GM19351 (cell line): ENCODE measurements at regions not wholly inside any gene's neighbourhood (a gene's known extent, or its start where the extent isn't known, plus 50 kb on each side); places are given as distances from the start of the nearest gene placed in this dataset.

ENCODE experiments used
- ATAC-seq: cut with Tn5 transposase; IDR thresholded peaks from one replicate; pipeline ENCODE4 v1.9.1; 2021; ENCODE audit warnings: mild to moderate bottlenecking, moderate library complexity; ENCODE audit not compliant: unreplicated experiment

GRCh38 chr5:169450464-169450863 lies 133.1 kb upstream of the SPDL1 start:
- no peak for ATAC-seq

GRCh38 chr5:169448826-169449225 lies 134.7 kb upstream of the SPDL1 start:
- ATAC-seq = no peak

- ATAC-seq = no peak
Measured at GRCh38 chr5:169445191-169445590, 138.4 kb upstream of the SPDL1 start.

GRCh38 chr5:169442913-169443784 lies 140.4 kb upstream of the SPDL1 start:
- no peak for ATAC-seq

- ATAC-seq = no peak
Measured at GRCh38 chr5:169442403-169442874, 141.1 kb upstream of the SPDL1 start.

- ATAC-seq = no peak
Measured at GRCh38 chr5:169440107-169440705, 139.3 kb upstream of the SLIT3 start.

GRCh38 chr5:169439362-169439761 lies 138.4 kb upstream of the SLIT3 start:
- ATAC-seq = no peak

- no peak for ATAC-seq
Measured at GRCh38 chr5:169435506-169436229, 134.7 kb upstream of the SLIT3 start.

GRCh38 chr5:169433221-169433651 lies 132.3 kb upstream of the SLIT3 start:
- ATAC-seq = no peak

GRCh38 chr5:169431386-169431785 lies 130.4 kb upstream of the SLIT3 start:
- ATAC-seq = no peak

GRCh38 chr5:169430671-169431070 lies 129.7 kb upstream of the SLIT3 start:
- ATAC-seq = no peak

- ATAC-seq = no peak
Measured at GRCh38 chr5:169429044-169429443, 128.1 kb upstream of the SLIT3 start.

GRCh38 chr5:169426784-169427183 lies 125.8 kb upstream of the SLIT3 start:
- ATAC-seq = no peak

- ATAC-seq = no peak
Measured at GRCh38 chr5:169424670-169425378, 123.9 kb upstream of the SLIT3 start.

GRCh38 chr5:169424279-169424655 lies 123.3 kb upstream of the SLIT3 start:
- no peak for ATAC-seq

- ATAC-seq = no peak
Measured at GRCh38 chr5:169423580-169424278, 122.8 kb upstream of the SLIT3 start.

- ATAC-seq = no peak
Measured at GRCh38 chr5:169422087-169422486, 121.1 kb upstream of the SLIT3 start.

- ATAC-seq = no peak
Measured at GRCh38 chr5:169421677-169422076, 120.7 kb upstream of the SLIT3 start.

- no peak for ATAC-seq
Measured at GRCh38 chr5:169417676-169418075, 116.7 kb upstream of the SLIT3 start.

- ATAC-seq = peak; percentile 93
Measured at GRCh38 chr5:169416583-169417196, 115.8 kb upstream of the SLIT3 start.
